ENCODE measurements at regions not wholly inside any gene's neighbourhood (a gene's known extent, or its start where the extent isn't known, plus 50 kb on each side); places are given as distances from the start of the nearest gene placed in this dataset.
A peak's percentile ranks its signal among the peaks of the same experiment; 100 is the strongest.

DNA sequence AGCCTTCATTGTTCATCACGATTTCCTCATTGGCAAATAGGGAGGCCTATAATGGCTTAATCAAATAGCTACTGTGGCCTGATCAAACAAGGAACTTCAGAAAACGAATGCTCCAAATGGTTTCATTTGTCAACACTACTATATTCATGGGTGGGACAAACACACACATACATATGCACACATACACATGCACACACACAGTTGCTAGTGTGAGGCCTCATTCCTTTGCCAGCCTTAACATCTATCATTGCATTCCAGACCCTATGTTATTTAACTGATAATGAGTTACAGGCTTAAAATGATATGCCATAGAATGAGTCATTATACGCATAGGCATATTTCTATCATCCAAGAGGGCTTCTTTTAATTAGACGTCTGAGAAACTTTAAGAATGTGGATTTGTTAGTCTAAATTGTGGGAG is 140.2 kb downstream of the KLF5 start:
- intact Hi-C loops (cut with DNase I), result no loop called here
- H3K4me1 ChIP-seq, result peaks cover 26% of the 10 kb centered on the region
- H3K36me3 ChIP-seq (replicated peaks in 1 of 2; ENCODE audit: insufficient read depth in 1 of 2, low read depth in 2 of 2), result no peaks in the 10 kb centered on the region
- no peaks in the 10 kb centered on the region for H3K27me3 ChIP-seq
- H3K9me3 ChIP-seq, result no peaks in the 10 kb centered on the region
- no peak overlapping the region for H3K4me3 ChIP-seq
- ATAC-seq, result no peak
- no peak overlapping the region for H3K27ac ChIP-seq
- TF ChIP-seq, protein P1, sequence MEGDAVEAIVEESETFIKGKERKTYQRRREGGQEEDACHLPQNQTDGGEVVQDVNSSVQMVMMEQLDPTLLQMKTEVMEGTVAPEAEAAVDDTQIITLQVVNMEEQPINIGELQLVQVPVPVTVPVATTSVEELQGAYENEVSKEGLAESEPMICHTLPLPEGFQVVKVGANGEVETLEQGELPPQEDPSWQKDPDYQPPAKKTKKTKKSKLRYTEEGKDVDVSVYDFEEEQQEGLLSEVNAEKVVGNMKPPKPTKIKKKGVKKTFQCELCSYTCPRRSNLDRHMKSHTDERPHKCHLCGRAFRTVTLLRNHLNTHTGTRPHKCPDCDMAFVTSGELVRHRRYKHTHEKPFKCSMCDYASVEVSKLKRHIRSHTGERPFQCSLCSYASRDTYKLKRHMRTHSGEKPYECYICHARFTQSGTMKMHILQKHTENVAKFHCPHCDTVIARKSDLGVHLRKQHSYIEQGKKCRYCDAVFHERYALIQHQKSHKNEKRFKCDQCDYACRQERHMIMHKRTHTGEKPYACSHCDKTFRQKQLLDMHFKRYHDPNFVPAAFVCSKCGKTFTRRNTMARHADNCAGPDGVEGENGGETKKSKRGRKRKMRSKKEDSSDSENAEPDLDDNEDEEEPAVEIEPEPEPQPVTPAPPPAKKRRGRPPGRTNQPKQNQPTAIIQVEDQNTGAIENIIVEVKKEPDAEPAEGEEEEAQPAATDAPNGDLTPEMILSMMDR (IDR thresholded peaks at IDR 0.05), result no peak
- TF ChIP-seq POLR2A (IDR thresholded peaks at IDR 0.05), result no peak
- no peak for DNase-seq
- 51 to 55% methylated on average over 4 of the region's 4 CpGs for WGBS, 2 donors

DNA sequence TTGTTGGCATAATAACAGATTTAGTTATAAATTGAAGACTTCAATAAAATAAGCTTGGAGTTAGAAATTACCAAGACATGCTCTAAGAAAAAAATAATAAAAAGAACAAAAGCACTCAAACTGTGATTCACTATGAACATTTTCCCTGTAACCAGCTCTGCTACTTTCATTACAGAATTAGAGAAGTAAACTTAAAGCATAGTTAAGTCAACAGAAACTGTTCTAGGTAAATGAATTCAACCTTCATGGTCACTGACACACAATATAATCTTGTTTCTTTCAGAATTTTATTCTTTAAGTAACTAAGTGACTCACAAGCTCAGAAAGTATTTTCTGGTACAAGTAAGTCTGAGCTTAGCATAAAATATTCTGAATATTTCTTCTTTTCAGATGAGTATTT is 136.3 kb downstream of the KLF5 start:
- DNase-seq, result no peak
- H3K36me3 ChIP-seq (replicated peaks in 1 of 2; ENCODE audit: insufficient read depth in 1 of 2, low read depth in 2 of 2), result no peaks in the 10 kb centered on the region
- ATAC-seq, result peak; percentile 47

DNA sequence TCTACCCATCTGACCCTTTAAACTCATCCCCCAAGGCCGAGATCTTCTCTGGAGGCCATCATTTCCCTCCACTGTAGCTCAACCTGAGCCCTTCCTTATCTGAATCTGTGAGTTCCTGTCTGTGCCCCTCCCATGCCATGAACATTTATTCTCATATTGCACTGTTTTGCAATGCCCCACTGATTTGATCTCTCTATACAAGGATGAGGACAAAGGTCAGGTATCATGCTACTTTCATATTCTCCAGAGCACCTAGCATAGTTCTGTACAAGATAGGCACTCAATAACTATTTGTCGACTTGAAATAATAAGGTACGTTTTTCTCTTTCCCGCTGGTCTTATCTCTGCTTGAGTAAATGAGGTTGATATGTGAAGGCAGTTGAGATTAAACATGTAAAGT is 135.5 kb downstream of the KLF5 start:
- Histone ChIP-seq H3K27me3 (no peaks in the 10 kb centered on the region), H3K4me1 (peaks cover 29% of the 10 kb centered on the region), H3K36me3 (replicated peaks in 1 of 2; ENCODE audit: insufficient read depth in 1 of 2, low read depth in 2 of 2) (no peaks in the 10 kb centered on the region), H3K9me3 (no peaks in the 10 kb centered on the region), H3K27ac (peak overlapping the region; percentile 40 to 65 (median 46)), H3K4me3 (no peak overlapping the region)
- 9 to 13% methylated on average over 4 of the region's 4 CpGs for WGBS, 2 donors
- ATAC-seq (peak; percentile 90), DNase-seq (peak in 2 of 4 donors; percentile 11 to 17)
- TF ChIP-seq POLR2A (IDR thresholded peaks at IDR 0.05), result no peak
- TF ChIP-seq, protein P1 (IDR thresholded peaks at IDR 0.05), result no peak
- intact Hi-C loops (cut with DNase I), result no loop called here

More for the DNA sequence above, 136.3 kb downstream of the KLF5 start:
- intact Hi-C loops (cut with DNase I), result no loop called here
- no peaks in the 10 kb centered on the region for H3K27me3 ChIP-seq
- H3K4me3 ChIP-seq, result no peak overlapping the region
- H3K4me1 ChIP-seq, result peaks cover 27% of the 10 kb centered on the region
- TF ChIP-seq, protein P1 (IDR thresholded peaks at IDR 0.05), result no peak
- no peak for TF ChIP-seq POLR2A (IDR thresholded peaks at IDR 0.05)
- H3K27ac ChIP-seq, result peak overlapping the region in 1 of 4 donors; percentile 65
- no peaks in the 10 kb centered on the region for H3K9me3 ChIP-seq

DNA sequence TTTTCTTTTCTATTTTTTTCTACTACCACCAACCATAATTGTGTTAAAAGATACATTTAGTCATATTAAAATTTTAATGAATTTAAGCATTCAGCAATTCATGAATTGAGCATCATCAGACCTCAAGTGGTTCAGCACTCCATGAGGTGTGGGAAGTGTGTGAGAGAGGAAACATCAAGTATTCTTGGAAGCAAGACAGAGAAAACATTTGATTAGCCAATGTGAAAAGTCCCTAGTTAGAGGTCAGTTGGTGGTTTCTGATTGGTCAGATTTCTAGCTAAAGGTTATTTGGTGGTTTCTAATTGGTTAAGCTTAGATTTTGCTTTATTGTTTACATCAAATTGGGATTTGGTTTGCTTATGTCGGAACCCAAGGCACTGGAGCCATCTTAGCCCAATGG is 134.7 kb downstream of the KLF5 start:
- WGBS, 2 donors, result 92 to 100% methylated on average over 1 of the region's 1 CpG
- ATAC-seq, result no peak
- Histone ChIP-seq H3K4me3 (no peak overlapping the region), H3K36me3 (replicated peaks in 1 of 2; ENCODE audit: insufficient read depth in 1 of 2, low read depth in 2 of 2) (no peaks in the 10 kb centered on the region), H3K4me1 (peaks cover 22% of the 10 kb centered on the region), H3K27me3 (no peaks in the 10 kb centered on the region), H3K9me3 (no peaks in the 10 kb centered on the region), H3K27ac (no peak overlapping the region)
- intact Hi-C loops (cut with DNase I), result no loop called here
- DNase-seq, result no peak
- TF ChIP-seq POLR2A (IDR thresholded peaks at IDR 0.05), result no peak
- TF ChIP-seq, protein P1 (IDR thresholded peaks at IDR 0.05), result no peak

DNA sequence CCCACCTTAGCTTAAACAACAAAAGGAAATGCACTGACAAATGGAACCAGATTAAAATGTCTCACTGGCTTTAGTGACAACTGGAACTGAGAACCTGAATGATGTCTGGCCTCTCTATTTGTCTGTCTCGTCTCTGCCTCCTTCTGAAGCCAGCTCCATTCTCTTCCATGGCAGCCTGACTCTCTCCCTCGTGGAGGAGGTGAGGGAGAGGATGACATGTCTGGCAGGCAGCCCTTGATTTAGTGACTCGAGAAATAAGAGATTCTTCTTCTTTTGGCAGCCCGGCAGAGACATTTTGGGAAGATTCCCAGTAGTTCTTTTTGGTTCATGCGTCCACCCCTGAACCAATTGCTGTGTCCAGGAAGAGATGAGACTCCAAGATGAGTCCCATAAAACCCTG is 131.7 kb downstream of the KLF5 start:
- DNase-seq, result no peak
- 66 to 71% methylated on average over 5 of the region's 5 CpGs for WGBS, 2 donors
- H3K27ac ChIP-seq, result no peak overlapping the region

More for the DNA sequence above, 131.7 kb downstream of the KLF5 start:
- no peaks in the 10 kb centered on the region for H3K36me3 ChIP-seq (replicated peaks in 1 of 2; ENCODE audit: insufficient read depth in 1 of 2, low read depth in 2 of 2)
- H3K4me3 ChIP-seq, result no peak overlapping the region
- H3K9me3 ChIP-seq, result no peaks in the 10 kb centered on the region
- no peak for ATAC-seq
- intact Hi-C loops (cut with DNase I), result no loop called here
- H3K27me3 ChIP-seq, result no peaks in the 10 kb centered on the region
- TF ChIP-seq, protein P1 (IDR thresholded peaks at IDR 0.05), result no peak
- TF ChIP-seq POLR2A (IDR thresholded peaks at IDR 0.05), result no peak
- peaks cover 20% of the 10 kb centered on the region for H3K4me1 ChIP-seq

Data from body of pancreas (tissue), 4 donors.